Psoas muscle (tissue), 7 donors: ENCODE measurements at regions not wholly inside any gene's neighbourhood (a gene's known extent, or its start where the extent isn't known, plus 50 kb on each side); places are given as distances from the start of the nearest gene placed in this dataset.

Experiments used
- ATAC-seq, 4 donors: fragments of 200-7000 bp; cut with Tn5 transposase; one replicate each; pipeline ENCODE4 v1.9.1; 2020; ENCODE audit warnings: moderate library complexity in 3 of 4, mild to moderate bottlenecking in 2 of 4
- DNase-seq, 2 donors: peaks; one replicate each; pipeline ENCODE4 v3.0.0-alpha.2; 2020
- H3K27ac ChIP-seq: fragments of 200-600 bp; one replicate; pipeline ENCODE4 v1.8.0; 2022
- H3K27me3 ChIP-seq, 3 donors: fragments of 200-600 bp in 1 of 3; one replicate each; pipeline versions ENCODE4 v1.6.1 to v1.8.0; 2013 to 2022; ENCODE audit warnings: low read length in 2 of 3, mild to moderate bottlenecking in 2 of 3, moderate library complexity in 1 of 3; ENCODE audit not compliant: insufficient read depth in 3 of 3
- H3K36me3 ChIP-seq, 2 donors: fragments of 200-600 bp in 1 of 2; one replicate each; pipeline versions ENCODE4 v1.6.1 to v1.8.0; 2013 to 2022; ENCODE audit warnings: low read depth in 1 of 2, mild to moderate bottlenecking in 1 of 2, moderate library complexity in 1 of 2; ENCODE audit not compliant: insufficient read depth in 1 of 2
- H3K4me1 ChIP-seq: fragments of 200-600 bp; one replicate; pipeline ENCODE4 v1.8.0; 2022
- H3K4me3 ChIP-seq: fragments of 200-600 bp; one replicate; pipeline ENCODE4 v1.8.0; 2022; ENCODE audit warnings: mild to moderate bottlenecking
- H3K9me3 ChIP-seq: fragments of 200-600 bp; one replicate; pipeline ENCODE4 v1.8.0; 2022
- CTCF ChIP-seq: fragments of 200-600 bp; IDR thresholded peaks from one replicate; pipeline ENCODE4 v1.8.0; 2022; ENCODE audit warnings: antibody characterized with exemption
- WGBS, 3 donors: extraction: QIAGEN DNeasy Blood & Tissue Kit; methylation state at CpG; one replicate each; pipeline versions ENCODE4 v1.1.6 to v1.1.7; 2013; 5-methylcytosine and 5-hydroxymethylcytosine counted together
- intact Hi-C, 2 donors: fragments of 100-400 bp; cut with DNase I; formaldehyde crosslinking; loops; one replicate each; pipeline versions ENCODE4 v1.11.0 to v1.14.2; 2022
- donor health status: healthy with polysubstance abuse.
- donor health status: DM: no; HTN: no; CAD: no; lungs with moderate emphysema.
- donor health status: Bipolar disorder and iron deficiency.
- donor health status: healthy.
- donor health status: DM: yes; HTN: yes; CAD: no.
- donor health status: DM: no; HTN: no; CAD: no.
- donor health status: DM: yes; HTN: yes; CAD: no.

- Histone ChIP-seq H3K27ac (no peak overlapping the region), H3K4me1 (peaks cover 44% of the 10 kb centered on the region), H3K27me3 (no peaks in the 10 kb centered on the region), H3K9me3 (peaks cover 14% of the 10 kb centered on the region), H3K36me3 (no peaks in the 10 kb centered on the region), H3K4me3 (no peak overlapping the region)
- WGBS, 3 donors, result 78 to 81% (median 80%) methylated on average over 8 of the region's 8 CpGs
- DNase-seq (no peak), ATAC-seq (no peak)
- intact Hi-C loops, result no loop called here
- TF ChIP-seq CTCF, result no peak
These were observed 50.0 kb upstream of the ABL1 start for GRCh38 chr9:130785053-130785452.
